ELF-1 (cell line): ENCODE measurements at regions not wholly inside any gene's neighbourhood (a gene's known extent, or its start where the extent isn't known, plus 50 kb on each side); places are given as distances from the start of the nearest gene placed in this dataset.
A peak's percentile ranks its signal among the peaks of the same experiment; 100 is the strongest.
"Not testable (repeated sequence)": the region's sequence is repeated elsewhere in the genome, so short reads cannot be mapped to it uniquely, and the experiment has no call there.

ENCODE experiments used
- DNase-seq: peaks from one replicate; pipeline ENCODE4 v3.0.0-alpha.2; 2016; ENCODE audit warnings: low read depth, low spot score

DNA sequence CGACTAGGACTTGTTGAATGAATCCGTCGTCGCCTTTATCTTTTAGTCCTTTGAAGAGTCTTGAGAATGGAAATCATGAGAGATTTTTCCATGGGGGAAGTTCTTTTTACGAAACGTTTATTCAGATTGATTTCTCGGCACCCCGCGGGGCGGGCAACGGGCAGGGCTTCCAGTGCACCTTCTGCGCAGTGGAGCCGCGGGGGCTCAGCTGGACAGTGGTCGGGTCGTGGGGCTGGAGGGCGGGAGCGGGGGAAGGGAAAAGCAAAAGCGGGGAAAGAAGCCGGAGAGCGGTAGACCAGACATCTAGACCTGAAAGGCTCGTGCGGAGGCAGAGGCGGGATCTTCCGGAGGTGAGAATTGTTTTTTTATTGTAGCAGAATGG, 103.0 kb downstream of the NBPF11 start:
- DNase-seq = peak; percentile 28

- DNase-seq = peak; percentile 85
Observed at GRCh38 chr1:148048423-148049114, 103.5 kb downstream of the NBPF11 start.

- not testable (repeated sequence) for DNase-seq
Observed at GRCh38 chr1:148045872-148046271, 106.2 kb downstream of the NBPF11 start.

DNA sequence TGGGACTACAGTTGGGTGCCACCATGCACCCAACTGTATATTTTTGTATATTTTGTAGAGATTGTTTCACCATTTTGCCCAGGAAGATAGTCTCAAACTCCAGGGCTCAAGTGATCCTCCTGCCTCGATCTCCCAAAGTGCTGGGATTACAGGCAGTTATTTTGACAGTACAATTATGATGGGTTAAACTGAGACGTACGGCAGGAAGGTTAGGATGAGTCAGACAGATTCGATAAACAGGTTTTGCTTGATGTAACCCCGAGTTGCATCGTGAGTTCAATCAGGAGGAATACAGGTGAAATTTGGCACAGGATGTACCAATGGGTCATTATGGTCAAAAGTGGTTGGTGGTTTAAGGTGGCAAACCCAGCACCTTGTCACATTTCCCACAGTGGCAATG, 107.6 kb downstream of the NBPF11 start:
- not testable (repeated sequence) for DNase-seq
